ENCODE measurements at regions not wholly inside any gene's neighbourhood (a gene's known extent, or its start where the extent isn't known, plus 50 kb on each side); places are given as distances from the start of the nearest gene placed in this dataset.

GRCh38 chr20:20877079-20877478 lies 164.6 kb upstream of the RALGAPA2 start:
- DNase-seq (ENCODE audit: low read depth) = no peak

- DNase-seq (ENCODE audit: low read depth) = no peak
Observed at GRCh38 chr20:20875716-20876115, 163.3 kb upstream of the RALGAPA2 start.

- no peak for DNase-seq (ENCODE audit: low read depth)
Observed at GRCh38 chr20:20872428-20872827, 160.0 kb upstream of the RALGAPA2 start.

- no peak for DNase-seq (ENCODE audit: low read depth)
Observed at GRCh38 chr20:20869161-20869775, 156.8 kb upstream of the RALGAPA2 start.

GRCh38 chr20:20864351-20865096 lies 152.1 kb upstream of the RALGAPA2 start:
- DNase-seq (ENCODE audit: low read depth) = no peak

- peak; percentile 66 for DNase-seq (ENCODE audit: low read depth)
Observed at GRCh38 chr20:20860078-20860806, 147.8 kb upstream of the RALGAPA2 start.

GRCh38 chr20:20859510-20859909 lies 147.1 kb upstream of the RALGAPA2 start:
- no peak for DNase-seq (ENCODE audit: low read depth)

- DNase-seq (ENCODE audit: low read depth) = no peak
Observed at GRCh38 chr20:20856956-20857355, 144.5 kb upstream of the RALGAPA2 start.

GRCh38 chr20:20856306-20856705 lies 143.9 kb upstream of the RALGAPA2 start:
- DNase-seq (ENCODE audit: low read depth) = no peak

GRCh38 chr20:20851385-20851784 lies 138.9 kb upstream of the RALGAPA2 start:
- no peak for DNase-seq (ENCODE audit: low read depth)

- DNase-seq (ENCODE audit: low read depth) = no peak
Observed at GRCh38 chr20:20850407-20850806, 138.0 kb upstream of the RALGAPA2 start.

- no peak for DNase-seq (ENCODE audit: low read depth)
Observed at GRCh38 chr20:20849161-20849560, 136.7 kb upstream of the RALGAPA2 start.

- no peak for DNase-seq (ENCODE audit: low read depth)
Observed at GRCh38 chr20:20847814-20848213, 135.4 kb upstream of the RALGAPA2 start.

GRCh38 chr20:20843982-20844381 lies 131.5 kb upstream of the RALGAPA2 start:
- DNase-seq (ENCODE audit: low read depth) = no peak

- DNase-seq (ENCODE audit: low read depth) = no peak
Observed at GRCh38 chr20:20839771-20840170, 127.3 kb upstream of the RALGAPA2 start.

- no peak for DNase-seq (ENCODE audit: low read depth)
Observed at GRCh38 chr20:20837574-20838021, 125.2 kb upstream of the RALGAPA2 start.

GRCh38 chr20:20836836-20837235 lies 124.4 kb upstream of the RALGAPA2 start:
- DNase-seq (ENCODE audit: low read depth) = no peak

GRCh38 chr20:20835897-20836296 lies 123.5 kb upstream of the RALGAPA2 start:
- DNase-seq (ENCODE audit: low read depth) = no peak

GRCh38 chr20:20834008-20834407 lies 121.6 kb upstream of the RALGAPA2 start:
- no peak for DNase-seq (ENCODE audit: low read depth)

GRCh38 chr20:20832715-20833114 lies 120.3 kb upstream of the RALGAPA2 start:
- DNase-seq (ENCODE audit: low read depth) = no peak

GRCh38 chr20:20831794-20832193 lies 119.3 kb upstream of the RALGAPA2 start:
- no peak for DNase-seq (ENCODE audit: low read depth)

- DNase-seq (ENCODE audit: low read depth) = no peak
Observed at GRCh38 chr20:20829681-20830080, 117.2 kb upstream of the RALGAPA2 start.

- DNase-seq (ENCODE audit: low read depth) = no peak
Observed at GRCh38 chr20:20827992-20828597, 115.7 kb upstream of the RALGAPA2 start.

Measured in activated T-helper 9 cell treated with anti-CD3 and anti-CD28 coated beads, Interleukin-2, amount 50 U/mL, for 16 hours (primary cell).